AG10803 (cell line): ENCODE measurements at regions not wholly inside any gene's neighbourhood (a gene's known extent, or its start where the extent isn't known, plus 50 kb on each side); places are given as distances from the start of the nearest gene placed in this dataset.
A peak's percentile ranks its signal among the peaks of the same experiment; 100 is the strongest.

Experiments used
- DNase-seq: peaks from one replicate; pipeline ENCODE4 v3.0.0; 2010; ENCODE audit warnings: low read depth
- H3K4me3 ChIP-seq: 2 replicates; pipeline ENCODE4 v1.5.1; 2011; ENCODE audit warnings: mild to moderate bottlenecking, low read length, control low read depth
- TF ChIP-seq, protein P1 (sequence below): conservative IDR thresholded peaks from 2 replicates; pipeline ENCODE4 v1.5.1; 2011; ENCODE audit warnings: mild to moderate bottlenecking, low read length, control low read depth, inconsistent platforms

DNA sequence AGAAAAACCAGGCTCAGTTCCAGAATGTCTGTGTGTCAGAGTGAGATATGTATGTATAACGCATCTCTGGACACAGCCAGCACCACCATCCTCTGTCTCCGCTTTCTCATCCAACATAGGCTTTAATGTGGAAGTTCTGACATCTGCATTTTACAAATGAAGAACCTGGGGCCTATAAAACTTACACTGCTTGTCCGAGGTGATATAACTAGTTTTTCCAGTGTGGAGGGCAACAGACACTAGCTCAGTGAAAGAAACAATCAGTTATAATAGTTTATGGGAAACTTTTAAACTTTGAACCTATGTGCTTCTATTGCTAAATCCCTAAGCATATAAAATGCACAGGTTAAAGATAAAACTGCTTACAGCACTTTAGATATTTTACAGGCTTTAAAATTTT lies 208.7 kb downstream of the CRPPA start:
- H3K4me3 ChIP-seq: no peak overlapping the region
- no peak for DNase-seq
- TF ChIP-seq, protein P1, sequence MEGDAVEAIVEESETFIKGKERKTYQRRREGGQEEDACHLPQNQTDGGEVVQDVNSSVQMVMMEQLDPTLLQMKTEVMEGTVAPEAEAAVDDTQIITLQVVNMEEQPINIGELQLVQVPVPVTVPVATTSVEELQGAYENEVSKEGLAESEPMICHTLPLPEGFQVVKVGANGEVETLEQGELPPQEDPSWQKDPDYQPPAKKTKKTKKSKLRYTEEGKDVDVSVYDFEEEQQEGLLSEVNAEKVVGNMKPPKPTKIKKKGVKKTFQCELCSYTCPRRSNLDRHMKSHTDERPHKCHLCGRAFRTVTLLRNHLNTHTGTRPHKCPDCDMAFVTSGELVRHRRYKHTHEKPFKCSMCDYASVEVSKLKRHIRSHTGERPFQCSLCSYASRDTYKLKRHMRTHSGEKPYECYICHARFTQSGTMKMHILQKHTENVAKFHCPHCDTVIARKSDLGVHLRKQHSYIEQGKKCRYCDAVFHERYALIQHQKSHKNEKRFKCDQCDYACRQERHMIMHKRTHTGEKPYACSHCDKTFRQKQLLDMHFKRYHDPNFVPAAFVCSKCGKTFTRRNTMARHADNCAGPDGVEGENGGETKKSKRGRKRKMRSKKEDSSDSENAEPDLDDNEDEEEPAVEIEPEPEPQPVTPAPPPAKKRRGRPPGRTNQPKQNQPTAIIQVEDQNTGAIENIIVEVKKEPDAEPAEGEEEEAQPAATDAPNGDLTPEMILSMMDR: no peak

- H3K4me3 ChIP-seq: no peak overlapping the region
- DNase-seq: no peak
- TF ChIP-seq, protein P1: no peak
These were observed 209.3 kb downstream of the CRPPA start for GRCh38 chr7:16212032-16212431.

GRCh38 chr7:16211402-16211925 lies 209.9 kb downstream of the CRPPA start:
- no peak overlapping the region for H3K4me3 ChIP-seq
- DNase-seq: peak; percentile 3
- TF ChIP-seq, protein P1: no peak

GRCh38 chr7:16210171-16210570 lies 211.2 kb downstream of the CRPPA start:
- TF ChIP-seq, protein P1: no peak
- H3K4me3 ChIP-seq: no peak overlapping the region
- DNase-seq: no peak

DNA sequence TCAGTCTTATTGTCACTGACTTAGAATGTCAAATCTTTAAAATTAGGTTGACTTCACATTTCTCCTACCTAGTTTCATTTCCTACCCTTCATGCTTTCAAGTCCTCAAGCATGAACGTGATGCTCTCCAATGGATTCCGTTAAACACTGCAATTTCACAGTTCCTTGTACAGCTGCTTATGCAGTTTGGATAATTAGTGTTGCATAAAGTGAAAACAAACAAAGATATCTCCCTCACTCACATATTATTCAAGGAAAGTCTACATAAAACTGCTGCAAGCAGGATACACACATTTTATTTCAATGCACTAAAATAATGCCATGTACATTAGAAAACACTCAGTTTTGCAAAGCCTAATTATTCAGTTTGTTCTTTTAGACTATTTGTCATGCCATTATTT lies 214.0 kb downstream of the CRPPA start:
- TF ChIP-seq, protein P1: no peak
- H3K4me3 ChIP-seq: no peak overlapping the region
- no peak for DNase-seq

- DNase-seq: no peak
- TF ChIP-seq, protein P1: no peak
- no peak overlapping the region for H3K4me3 ChIP-seq
These were observed 215.9 kb downstream of the CRPPA start for GRCh38 chr7:16205466-16205865.

- TF ChIP-seq, protein P1: no peak
These were observed 216.4 kb downstream of the CRPPA start for GRCh38 chr7:16204953-16205352.

More at GRCh38 chr7:16204953-16205352, 216.4 kb downstream of the CRPPA start:
- no peak for DNase-seq
- H3K4me3 ChIP-seq: no peak overlapping the region
